ENCODE measurements at regions not wholly inside any gene's neighbourhood (a gene's known extent, or its start where the extent isn't known, plus 50 kb on each side); places are given as distances from the start of the nearest gene placed in this dataset.

DNA sequence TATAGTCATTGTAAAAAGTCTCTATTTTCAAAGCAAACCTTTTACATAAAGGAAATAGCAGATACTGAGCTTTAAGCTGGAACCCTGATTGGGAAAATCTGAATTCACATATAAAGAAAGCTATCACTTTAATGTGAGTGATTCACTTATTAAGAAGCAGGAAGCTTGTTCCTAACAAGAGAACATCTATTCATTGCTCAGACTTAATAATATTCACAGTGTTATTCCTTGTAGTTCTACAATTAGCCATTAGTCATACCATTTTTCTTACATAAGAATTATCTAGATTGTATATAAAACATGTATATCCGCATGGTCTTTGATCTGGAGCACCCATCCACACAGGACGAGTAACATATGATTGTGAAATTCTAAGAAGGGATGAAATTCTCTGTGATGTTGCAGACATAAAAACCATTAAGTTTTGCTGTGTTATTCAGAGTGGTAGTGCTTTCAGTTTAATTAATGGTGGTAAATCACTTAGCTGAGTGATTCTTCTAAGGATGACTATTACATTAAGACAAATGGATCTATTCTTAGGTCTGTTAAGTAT is 71.1 kb upstream of the FOXQ1 start:
- Histone ChIP-seq H3K4me3 (ENCODE audit: control insufficient read depth in 1 of 2, extremely low read depth in 1 of 2, low read length in 1 of 2) (no peak overlapping the region), H3K9me3 (no peaks in the 10 kb centered on the region), H3K36me3 (ENCODE audit: control insufficient read depth in 2 of 2, extremely low read depth in 1 of 2, insufficient read depth in 1 of 2, low read length in 1 of 2) (no peaks in the 10 kb centered on the region), H3K27ac (ENCODE audit: low read length) (no peak overlapping the region), H3K4me1 (ENCODE audit: control insufficient read depth in 1 of 2, extremely low read depth in 1 of 2, insufficient read depth in 2 of 2, low read length in 2 of 2) (no peaks in the 10 kb centered on the region), H3K27me3 (replicated peaks in 1 of 2; ENCODE audit: control insufficient read depth in 2 of 2, extremely low read depth in 1 of 2, insufficient read depth in 2 of 2, low read length in 1 of 2) (peaks cover 0 to 29% of the 10 kb centered on the region in 2 experiments)
- CTCF ChIA-PET: no interaction called here
- H3K27me3 Mint-ChIP-seq: peaks cover 10 to 17% of the 10 kb centered on the region in 2 donors
- no peaks in the 10 kb centered on the region for H3K9me3 Mint-ChIP-seq
- POLR2A ChIA-PET: no interaction called here
- H3K4me1 Mint-ChIP-seq: no peaks in the 10 kb centered on the region
- ATAC-seq (replicated peaks in 1 of 4) (no peak), DNase-seq (no peak)
- no peak overlapping the region for H3K27ac Mint-ChIP-seq
- 90% methylated on average over 2 of the region's 2 CpGs for WGBS (ENCODE audit: insufficient coverage)
- no peaks in the 10 kb centered on the region for H3K36me3 Mint-ChIP-seq
- no peak overlapping the region for H3K4me3 Mint-ChIP-seq

GRCh38 chr6:1239805-1240204 is 72.1 kb upstream of the FOXQ1 start:
- Mint-ChIP-seq H3K9me3 (no peaks in the 10 kb centered on the region), H3K27ac (no peak overlapping the region), H3K4me1 (no peaks in the 10 kb centered on the region), H3K36me3 (no peaks in the 10 kb centered on the region), H3K4me3 (no peak overlapping the region), H3K27me3 (peaks cover 10 to 17% of the 10 kb centered on the region in 2 donors)
- H3K27ac ChIP-seq (ENCODE audit: low read length): no peak overlapping the region
- peaks cover 0 to 27% of the 10 kb centered on the region in 2 experiments for H3K27me3 ChIP-seq (replicated peaks in 1 of 2; ENCODE audit: control insufficient read depth in 2 of 2, extremely low read depth in 1 of 2, insufficient read depth in 2 of 2, low read length in 1 of 2)
- no peak overlapping the region for H3K4me3 ChIP-seq (ENCODE audit: control insufficient read depth in 1 of 2, extremely low read depth in 1 of 2, low read length in 1 of 2)
- DNase-seq (no peak), ATAC-seq (replicated peaks in 1 of 4) (no peak)
- ChIA-PET POLR2A (no interaction called here), CTCF (no interaction called here)
- no peaks in the 10 kb centered on the region for H3K36me3 ChIP-seq (ENCODE audit: control insufficient read depth in 2 of 2, extremely low read depth in 1 of 2, insufficient read depth in 1 of 2, low read length in 1 of 2)
- H3K9me3 ChIP-seq: no peaks in the 10 kb centered on the region
- no peaks in the 10 kb centered on the region for H3K4me1 ChIP-seq (ENCODE audit: control insufficient read depth in 1 of 2, extremely low read depth in 1 of 2, insufficient read depth in 2 of 2, low read length in 2 of 2)
- 80% methylated on average over 3 of the region's 7 CpGs for WGBS (ENCODE audit: insufficient coverage)

DNA sequence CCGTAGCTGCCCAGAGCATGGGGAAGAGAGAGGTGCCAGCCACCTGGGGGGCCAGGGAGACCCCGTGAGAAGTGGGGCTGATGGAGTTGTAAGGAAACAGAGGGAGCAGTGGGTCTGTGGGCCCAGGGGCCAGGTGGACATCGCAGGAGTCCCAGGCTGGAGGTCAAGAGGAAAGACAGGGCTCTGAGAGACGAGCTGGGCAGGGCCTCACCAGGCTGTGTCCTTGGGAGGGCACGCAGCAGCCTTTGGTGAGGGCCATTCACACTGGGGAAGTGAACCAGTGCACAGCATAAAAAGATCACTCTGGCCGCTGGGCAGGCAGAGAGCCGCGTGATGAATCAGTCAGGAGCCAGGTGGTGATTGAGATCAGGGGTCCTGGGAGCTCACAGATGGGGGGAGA is 73.9 kb upstream of the FOXQ1 start:
- no peak for ATAC-seq (replicated peaks in 1 of 4)
- no peak overlapping the region for H3K27ac Mint-ChIP-seq
- peaks cover 15 to 18% of the 10 kb centered on the region in 2 donors for H3K27me3 Mint-ChIP-seq
- no peaks in the 10 kb centered on the region for H3K9me3 ChIP-seq
- no peaks in the 10 kb centered on the region for H3K4me1 ChIP-seq (ENCODE audit: control insufficient read depth in 1 of 2, extremely low read depth in 1 of 2, insufficient read depth in 2 of 2, low read length in 2 of 2)
- H3K4me1 Mint-ChIP-seq: no peaks in the 10 kb centered on the region
- H3K27ac ChIP-seq (ENCODE audit: low read length): no peak overlapping the region
- no peak overlapping the region for H3K4me3 ChIP-seq (ENCODE audit: control insufficient read depth in 1 of 2, extremely low read depth in 1 of 2, low read length in 1 of 2)
- peaks cover 0 to 29% of the 10 kb centered on the region in 2 experiments for H3K27me3 ChIP-seq (replicated peaks in 1 of 2; ENCODE audit: control insufficient read depth in 2 of 2, extremely low read depth in 1 of 2, insufficient read depth in 2 of 2, low read length in 1 of 2)
- H3K9me3 Mint-ChIP-seq: no peaks in the 10 kb centered on the region
- H3K4me3 Mint-ChIP-seq: no peak overlapping the region
- 75% methylated on average over 8 of the region's 8 CpGs for WGBS (ENCODE audit: insufficient coverage)
- DNase-seq: no peak
- POLR2A ChIA-PET: no interaction called here
- H3K36me3 ChIP-seq (ENCODE audit: control insufficient read depth in 2 of 2, extremely low read depth in 1 of 2, insufficient read depth in 1 of 2, low read length in 1 of 2): no peaks in the 10 kb centered on the region
- H3K36me3 Mint-ChIP-seq: no peaks in the 10 kb centered on the region
- CTCF ChIA-PET: no interaction called here

GRCh38 chr6:1237636-1238035 is 74.3 kb upstream of the FOXQ1 start:
- DNase-seq (no peak), ATAC-seq (replicated peaks in 1 of 4) (no peak)
- Mint-ChIP-seq H3K27me3 (peaks cover 14 to 19% of the 10 kb centered on the region in 2 donors), H3K4me1 (no peaks in the 10 kb centered on the region), H3K4me3 (no peak overlapping the region), H3K27ac (no peak overlapping the region), H3K9me3 (no peaks in the 10 kb centered on the region), H3K36me3 (no peaks in the 10 kb centered on the region)
- Histone ChIP-seq H3K9me3 (no peaks in the 10 kb centered on the region), H3K27ac (ENCODE audit: low read length) (no peak overlapping the region), H3K27me3 (replicated peaks in 1 of 2; ENCODE audit: control insufficient read depth in 2 of 2, extremely low read depth in 1 of 2, insufficient read depth in 2 of 2, low read length in 1 of 2) (peaks cover 0 to 27% of the 10 kb centered on the region in 2 experiments), H3K4me1 (ENCODE audit: control insufficient read depth in 1 of 2, extremely low read depth in 1 of 2, insufficient read depth in 2 of 2, low read length in 2 of 2) (no peaks in the 10 kb centered on the region), H3K36me3 (ENCODE audit: control insufficient read depth in 2 of 2, extremely low read depth in 1 of 2, insufficient read depth in 1 of 2, low read length in 1 of 2) (no peaks in the 10 kb centered on the region), H3K4me3 (ENCODE audit: control insufficient read depth in 1 of 2, extremely low read depth in 1 of 2, low read length in 1 of 2) (no peak overlapping the region)
- ChIA-PET POLR2A (interaction anchor here in 1 of 2 donors (0.6 kb wide), 1 partner anchor 32 kb away, joined by 3 read pairs; no protein-coding TSS in a partner anchor), CTCF (no interaction called here)
- 67% methylated on average over 7 of the region's 15 CpGs for WGBS (ENCODE audit: insufficient coverage)

GRCh38 chr6:1235825-1236224 is 76.1 kb upstream of the FOXQ1 start:
- ATAC-seq (replicated peaks in 1 of 4): no peak
- Histone ChIP-seq H3K4me3 (ENCODE audit: control insufficient read depth in 1 of 2, extremely low read depth in 1 of 2, low read length in 1 of 2) (no peak overlapping the region), H3K27ac (ENCODE audit: low read length) (no peak overlapping the region), H3K27me3 (replicated peaks in 1 of 2; ENCODE audit: control insufficient read depth in 2 of 2, extremely low read depth in 1 of 2, insufficient read depth in 2 of 2, low read length in 1 of 2) (peaks cover 0 to 22% of the 10 kb centered on the region in 2 experiments), H3K9me3 (no peaks in the 10 kb centered on the region), H3K4me1 (ENCODE audit: control insufficient read depth in 1 of 2, extremely low read depth in 1 of 2, insufficient read depth in 2 of 2, low read length in 2 of 2) (no peaks in the 10 kb centered on the region), H3K36me3 (ENCODE audit: control insufficient read depth in 2 of 2, extremely low read depth in 1 of 2, insufficient read depth in 1 of 2, low read length in 1 of 2) (no peaks in the 10 kb centered on the region)
- DNase-seq: no peak
- Mint-ChIP-seq H3K4me3 (no peak overlapping the region), H3K36me3 (no peaks in the 10 kb centered on the region), H3K27me3 (peaks cover 13 to 25% of the 10 kb centered on the region in 2 donors), H3K27ac (no peak overlapping the region), H3K4me1 (no peaks in the 10 kb centered on the region), H3K9me3 (no peaks in the 10 kb centered on the region)
- POLR2A ChIA-PET: no interaction called here
- 81% methylated on average over 6 of the region's 6 CpGs for WGBS (ENCODE audit: insufficient coverage)
- CTCF ChIA-PET: no interaction called here

- H3K27me3 ChIP-seq (replicated peaks in 1 of 2; ENCODE audit: control insufficient read depth in 2 of 2, extremely low read depth in 1 of 2, insufficient read depth in 2 of 2, low read length in 1 of 2): peaks cover 0 to 19% of the 10 kb centered on the region in 2 experiments
- Mint-ChIP-seq H3K27me3 (peaks cover 18 to 31% of the 10 kb centered on the region in 2 donors), H3K9me3 (no peaks in the 10 kb centered on the region), H3K27ac (no peak overlapping the region), H3K4me1 (no peaks in the 10 kb centered on the region), H3K36me3 (no peaks in the 10 kb centered on the region), H3K4me3 (no peak overlapping the region)
- DNase-seq (no peak), ATAC-seq (replicated peaks in 1 of 4) (no peak)
- H3K27ac ChIP-seq (ENCODE audit: low read length): no peak overlapping the region
- POLR2A ChIA-PET: no interaction called here
- no peaks in the 10 kb centered on the region for H3K4me1 ChIP-seq (ENCODE audit: control insufficient read depth in 1 of 2, extremely low read depth in 1 of 2, insufficient read depth in 2 of 2, low read length in 2 of 2)
- H3K4me3 ChIP-seq (ENCODE audit: control insufficient read depth in 1 of 2, extremely low read depth in 1 of 2, low read length in 1 of 2): no peak overlapping the region
- CTCF ChIA-PET: no interaction called here
- no peaks in the 10 kb centered on the region for H3K9me3 ChIP-seq
- H3K36me3 ChIP-seq (ENCODE audit: control insufficient read depth in 2 of 2, extremely low read depth in 1 of 2, insufficient read depth in 1 of 2, low read length in 1 of 2): no peaks in the 10 kb centered on the region
- WGBS (ENCODE audit: insufficient coverage): 79% methylated on average over 11 of the region's 11 CpGs
Measured at GRCh38 chr6:1233924-1234323, 78.0 kb upstream of the FOXQ1 start.

GRCh38 chr6:1232578-1232977 is 79.3 kb upstream of the FOXQ1 start:
- Mint-ChIP-seq H3K4me3 (no peak overlapping the region), H3K27ac (no peak overlapping the region), H3K4me1 (no peaks in the 10 kb centered on the region), H3K36me3 (no peaks in the 10 kb centered on the region), H3K9me3 (no peaks in the 10 kb centered on the region), H3K27me3 (peaks cover 21 to 22% of the 10 kb centered on the region in 2 donors)
- Histone ChIP-seq H3K9me3 (no peaks in the 10 kb centered on the region), H3K27ac (ENCODE audit: low read length) (no peak overlapping the region), H3K27me3 (replicated peaks in 1 of 2; ENCODE audit: control insufficient read depth in 2 of 2, extremely low read depth in 1 of 2, insufficient read depth in 2 of 2, low read length in 1 of 2) (peaks cover 0 to 12% of the 10 kb centered on the region in 2 experiments), H3K36me3 (ENCODE audit: control insufficient read depth in 2 of 2, extremely low read depth in 1 of 2, insufficient read depth in 1 of 2, low read length in 1 of 2) (no peaks in the 10 kb centered on the region), H3K4me1 (ENCODE audit: control insufficient read depth in 1 of 2, extremely low read depth in 1 of 2, insufficient read depth in 2 of 2, low read length in 2 of 2) (no peaks in the 10 kb centered on the region), H3K4me3 (ENCODE audit: control insufficient read depth in 1 of 2, extremely low read depth in 1 of 2, low read length in 1 of 2) (no peak overlapping the region)
- no peak for ATAC-seq (replicated peaks in 1 of 4)
- no peak for DNase-seq
- 90% methylated on average over 2 of the region's 3 CpGs for WGBS (ENCODE audit: insufficient coverage)
- CTCF ChIA-PET: no interaction called here
- POLR2A ChIA-PET: no interaction called here
